ENCODE measurements at regions not wholly inside any gene's neighbourhood (a gene's known extent, or its start where the extent isn't known, plus 50 kb on each side); places are given as distances from the start of the nearest gene placed in this dataset.

GRCh38 chr11:19660076-19660475, 52.6 kb upstream of the NAV2 start:
- TF ChIP-seq PATZ1 (CRISPR knock-in tag; IDR thresholded peaks at IDR 0.05; ENCODE audit: borderline replicate concordance) = no peak
- TF ChIP-seq TOX (CRISPR knock-in tag; IDR thresholded peaks at IDR 0.05; ENCODE audit: borderline replicate concordance) = no peak
